ENCODE measurements at regions not wholly inside any gene's neighbourhood (a gene's known extent, or its start where the extent isn't known, plus 50 kb on each side); places are given as distances from the start of the nearest gene placed in this dataset.

DNA sequence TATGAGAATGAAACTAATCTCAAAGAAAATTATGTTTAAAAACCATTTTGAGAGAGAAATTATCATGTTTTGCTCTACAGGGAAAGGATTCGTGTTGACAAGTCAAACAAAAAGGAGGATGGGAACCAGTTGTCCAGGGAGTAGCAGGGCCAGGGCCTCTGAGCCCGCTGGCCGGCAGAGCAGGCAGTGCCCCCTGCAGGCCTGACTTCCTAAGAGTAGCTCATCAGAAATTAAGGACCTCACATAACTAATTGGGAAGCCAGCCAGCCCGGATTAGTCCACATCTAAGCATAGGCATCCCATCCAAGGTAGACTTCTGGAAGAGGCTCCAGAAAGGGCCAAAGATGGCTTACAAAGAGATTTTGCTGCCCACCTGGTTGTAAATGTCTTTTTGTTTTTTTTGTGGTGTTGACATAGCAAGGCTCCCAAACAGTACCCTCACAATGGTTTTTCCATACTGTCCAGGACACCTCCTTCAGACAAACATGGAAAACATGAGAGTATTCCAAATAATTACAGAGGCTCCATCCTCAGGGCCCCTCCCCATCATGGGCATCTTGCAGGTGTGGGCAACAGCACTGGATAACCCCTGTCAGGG, 241.2 kb upstream of the TANK start:
- H3K27ac ChIP-seq (ENCODE audit: control insufficient read depth, insufficient read depth, low read length), result no peak overlapping the region

DNA sequence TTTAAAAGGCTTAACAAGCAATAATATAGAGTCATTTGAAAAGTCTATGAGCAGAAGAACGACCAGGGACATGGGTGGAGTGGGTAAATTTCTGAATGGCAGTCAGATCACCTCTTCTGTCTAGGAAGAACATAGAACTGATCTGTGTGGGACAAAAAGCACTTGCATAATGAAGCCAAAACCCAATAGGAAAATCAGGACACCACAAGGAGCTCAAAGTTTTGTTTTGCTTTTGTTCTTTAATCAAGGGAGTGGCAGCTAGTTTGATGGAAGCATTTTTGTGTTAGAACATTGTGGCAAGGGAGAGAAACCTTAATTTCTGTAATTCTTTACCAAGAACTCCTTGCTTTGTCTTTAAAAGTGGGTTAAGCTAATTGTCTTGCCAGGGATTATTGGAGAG, 240.2 kb upstream of the TANK start:
- DNase-seq (ENCODE audit: low read depth, low spot score) (no peak), FAIRE-seq (no peak)
- no peaks in the 10 kb centered on the region for H3K36me3 ChIP-seq (ENCODE audit: control insufficient read depth in 2 of 2, extremely low read depth in 1 of 2, insufficient read depth in 2 of 2, low read length in 2 of 2)
- H2AFZ ChIP-seq (ENCODE audit: control insufficient read depth, low read length), result no peak overlapping the region
- H3K9me3 ChIP-seq (ENCODE audit: control insufficient read depth, low read depth, low read length), result no peaks in the 10 kb centered on the region
- no peaks in the 10 kb centered on the region for H3K9me1 ChIP-seq (ENCODE audit: control insufficient read depth, extremely low read depth, insufficient read depth, low read length)
- no peaks in the 10 kb centered on the region for H3K27me3 ChIP-seq (ENCODE audit: control insufficient read depth, extremely low read depth, insufficient read depth, low read length)
- dilution Hi-C loops (cut with MboI; ENCODE audit: extremely low pct_ligation_motif_present, low sequenced_read_pairs), result no loop called here
- H3K9ac ChIP-seq (ENCODE audit: control insufficient read depth, extremely low read depth, insufficient read depth, low read length), result no peak overlapping the region
- H4K20me1 ChIP-seq (ENCODE audit: control insufficient read depth, extremely low read depth, insufficient read depth, low read length), result no peaks in the 10 kb centered on the region
- no peak overlapping the region for H3K4me2 ChIP-seq (ENCODE audit: control insufficient read depth, extremely low read depth, insufficient read depth, low read depth, low read length)
- H3K4me3 ChIP-seq (ENCODE audit: control insufficient read depth in 2 of 3, extremely low read depth in 1 of 3, insufficient read depth in 2 of 3, low read depth in 1 of 3, low read length in 3 of 3), result no peak overlapping the region
- H3K4me1 ChIP-seq (ENCODE audit: control insufficient read depth, extremely low read depth, insufficient read depth, low read length), result no peaks in the 10 kb centered on the region
- H3K27ac ChIP-seq (ENCODE audit: control insufficient read depth, insufficient read depth, low read length), result no peak overlapping the region
- TF ChIP-seq EZH2 (IDR thresholded peaks at IDR 0.05; ENCODE audit: low read length), result no peak
- no peaks in the 10 kb centered on the region for H3K79me2 ChIP-seq (ENCODE audit: control insufficient read depth, insufficient read depth, low read length)

More for the DNA sequence above, 241.2 kb upstream of the TANK start:
- DNase-seq (ENCODE audit: low read depth, low spot score) (no peak), FAIRE-seq (peak; percentile 64)
- no peaks in the 10 kb centered on the region for H3K79me2 ChIP-seq (ENCODE audit: control insufficient read depth, insufficient read depth, low read length)
- no peaks in the 10 kb centered on the region for H3K9me1 ChIP-seq (ENCODE audit: control insufficient read depth, extremely low read depth, insufficient read depth, low read length)
- dilution Hi-C loops (cut with MboI; ENCODE audit: extremely low pct_ligation_motif_present, low sequenced_read_pairs), result no loop called here
- H3K4me1 ChIP-seq (ENCODE audit: control insufficient read depth, extremely low read depth, insufficient read depth, low read length), result no peaks in the 10 kb centered on the region
- TF ChIP-seq EZH2 (IDR thresholded peaks at IDR 0.05; ENCODE audit: low read length), result no peak
- TF ChIP-seq, protein P1, sequence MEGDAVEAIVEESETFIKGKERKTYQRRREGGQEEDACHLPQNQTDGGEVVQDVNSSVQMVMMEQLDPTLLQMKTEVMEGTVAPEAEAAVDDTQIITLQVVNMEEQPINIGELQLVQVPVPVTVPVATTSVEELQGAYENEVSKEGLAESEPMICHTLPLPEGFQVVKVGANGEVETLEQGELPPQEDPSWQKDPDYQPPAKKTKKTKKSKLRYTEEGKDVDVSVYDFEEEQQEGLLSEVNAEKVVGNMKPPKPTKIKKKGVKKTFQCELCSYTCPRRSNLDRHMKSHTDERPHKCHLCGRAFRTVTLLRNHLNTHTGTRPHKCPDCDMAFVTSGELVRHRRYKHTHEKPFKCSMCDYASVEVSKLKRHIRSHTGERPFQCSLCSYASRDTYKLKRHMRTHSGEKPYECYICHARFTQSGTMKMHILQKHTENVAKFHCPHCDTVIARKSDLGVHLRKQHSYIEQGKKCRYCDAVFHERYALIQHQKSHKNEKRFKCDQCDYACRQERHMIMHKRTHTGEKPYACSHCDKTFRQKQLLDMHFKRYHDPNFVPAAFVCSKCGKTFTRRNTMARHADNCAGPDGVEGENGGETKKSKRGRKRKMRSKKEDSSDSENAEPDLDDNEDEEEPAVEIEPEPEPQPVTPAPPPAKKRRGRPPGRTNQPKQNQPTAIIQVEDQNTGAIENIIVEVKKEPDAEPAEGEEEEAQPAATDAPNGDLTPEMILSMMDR (optimal IDR thresholded peaks at IDR 0.05 in 1 of 3, IDR thresholded peaks at IDR 0.05 in 1 of 3, conservative IDR thresholded peaks at IDR 0.05 in 1 of 3; ENCODE audit: extremely low read depth in 1 of 3, insufficient read depth in 2 of 3, low read length in 3 of 3), result peak; percentile 64 to 81 (median 79)
- no peaks in the 10 kb centered on the region for H4K20me1 ChIP-seq (ENCODE audit: control insufficient read depth, extremely low read depth, insufficient read depth, low read length)
- H3K4me3 ChIP-seq (ENCODE audit: control insufficient read depth in 2 of 3, extremely low read depth in 1 of 3, insufficient read depth in 2 of 3, low read depth in 1 of 3, low read length in 3 of 3), result no peak overlapping the region
- no peaks in the 10 kb centered on the region for H3K9me3 ChIP-seq (ENCODE audit: control insufficient read depth, low read depth, low read length)
- no peak overlapping the region for H2AFZ ChIP-seq (ENCODE audit: control insufficient read depth, low read length)
- no peak overlapping the region for H3K9ac ChIP-seq (ENCODE audit: control insufficient read depth, extremely low read depth, insufficient read depth, low read length)
- H3K36me3 ChIP-seq (ENCODE audit: control insufficient read depth in 2 of 2, extremely low read depth in 1 of 2, insufficient read depth in 2 of 2, low read length in 2 of 2), result no peaks in the 10 kb centered on the region
- H3K27me3 ChIP-seq (ENCODE audit: control insufficient read depth, extremely low read depth, insufficient read depth, low read length), result no peaks in the 10 kb centered on the region
- no peak overlapping the region for H3K4me2 ChIP-seq (ENCODE audit: control insufficient read depth, extremely low read depth, insufficient read depth, low read depth, low read length)

DNA sequence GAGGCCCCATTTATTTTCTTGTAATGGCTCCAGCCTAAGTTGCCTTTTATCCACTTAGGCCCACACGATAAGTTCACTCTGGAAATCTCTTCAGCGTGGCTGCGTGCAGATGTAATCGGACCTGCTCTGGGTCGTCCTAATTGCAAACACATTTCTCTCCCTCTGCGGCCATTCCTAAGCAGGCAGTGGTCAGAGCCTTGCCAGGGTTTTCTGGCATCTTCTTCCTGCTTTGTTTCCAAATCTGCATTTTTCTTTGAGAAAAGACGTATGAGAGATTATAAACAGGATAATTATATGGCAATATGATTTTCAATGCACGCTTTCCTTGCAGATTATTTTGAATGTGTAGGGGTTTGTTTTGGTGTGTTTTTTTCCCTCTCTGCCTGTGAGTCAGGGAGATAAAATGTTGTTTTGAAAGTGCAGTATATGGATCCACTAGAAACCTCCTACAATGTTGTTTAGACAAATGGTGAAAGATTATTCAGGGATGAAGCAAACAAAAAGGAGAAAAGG, 239.4 kb upstream of the TANK start:
- dilution Hi-C loops (cut with MboI; ENCODE audit: extremely low pct_ligation_motif_present, low sequenced_read_pairs), result no loop called here
- H3K4me1 ChIP-seq (ENCODE audit: control insufficient read depth, extremely low read depth, insufficient read depth, low read length), result no peaks in the 10 kb centered on the region
- FAIRE-seq (no peak), DNase-seq (ENCODE audit: low read depth, low spot score) (no peak)
- TF ChIP-seq, protein P1 (optimal IDR thresholded peaks at IDR 0.05 in 1 of 3, IDR thresholded peaks at IDR 0.05 in 1 of 3, conservative IDR thresholded peaks at IDR 0.05 in 1 of 3; ENCODE audit: extremely low read depth in 1 of 3, insufficient read depth in 2 of 3, low read length in 3 of 3), result no peak
- TF ChIP-seq EZH2 (IDR thresholded peaks at IDR 0.05; ENCODE audit: low read length), result no peak
- no peaks in the 10 kb centered on the region for H3K27me3 ChIP-seq (ENCODE audit: control insufficient read depth, extremely low read depth, insufficient read depth, low read length)
- no peak overlapping the region for H3K4me2 ChIP-seq (ENCODE audit: control insufficient read depth, extremely low read depth, insufficient read depth, low read depth, low read length)
- no peak overlapping the region for H3K27ac ChIP-seq (ENCODE audit: control insufficient read depth, insufficient read depth, low read length)
- H3K9me1 ChIP-seq (ENCODE audit: control insufficient read depth, extremely low read depth, insufficient read depth, low read length), result no peaks in the 10 kb centered on the region
- no peaks in the 10 kb centered on the region for H4K20me1 ChIP-seq (ENCODE audit: control insufficient read depth, extremely low read depth, insufficient read depth, low read length)
- no peaks in the 10 kb centered on the region for H3K9me3 ChIP-seq (ENCODE audit: control insufficient read depth, low read depth, low read length)
- H3K36me3 ChIP-seq (ENCODE audit: control insufficient read depth in 2 of 2, extremely low read depth in 1 of 2, insufficient read depth in 2 of 2, low read length in 2 of 2), result no peaks in the 10 kb centered on the region
- no peak overlapping the region for H3K9ac ChIP-seq (ENCODE audit: control insufficient read depth, extremely low read depth, insufficient read depth, low read length)
- H3K79me2 ChIP-seq (ENCODE audit: control insufficient read depth, insufficient read depth, low read length), result no peaks in the 10 kb centered on the region
- H3K4me3 ChIP-seq (ENCODE audit: control insufficient read depth in 2 of 3, extremely low read depth in 1 of 3, insufficient read depth in 2 of 3, low read depth in 1 of 3, low read length in 3 of 3), result no peak overlapping the region
- no peak overlapping the region for H2AFZ ChIP-seq (ENCODE audit: control insufficient read depth, low read length)

Data from keratinocyte (primary cell).